GM21515 (cell line): ENCODE measurements at regions not wholly inside any gene's neighbourhood (a gene's known extent, or its start where the extent isn't known, plus 50 kb on each side); places are given as distances from the start of the nearest gene placed in this dataset.

Experiments used
- ATAC-seq: cut with Tn5 transposase; IDR thresholded peaks from one replicate; pipeline ENCODE4 v1.9.1; 2021; ENCODE audit not compliant: unreplicated experiment

GRCh38 chr12:115407723-115408122 lies 723.7 kb upstream of the TBX3 start:
- no peak for ATAC-seq

GRCh38 chr12:115407036-115407435 lies 723.1 kb upstream of the TBX3 start:
- ATAC-seq: no peak

- ATAC-seq: no peak
Measured at GRCh38 chr12:115405471-115405860, 721.5 kb upstream of the TBX3 start.

- no peak for ATAC-seq
Measured at GRCh38 chr12:115404761-115405470, 720.9 kb upstream of the TBX3 start.

GRCh38 chr12:115403689-115404088 lies 719.7 kb upstream of the TBX3 start:
- no peak for ATAC-seq

- no peak for ATAC-seq
Measured at GRCh38 chr12:115403253-115403652, 719.3 kb upstream of the TBX3 start.

- no peak for ATAC-seq
Measured at GRCh38 chr12:115402443-115403180, 718.6 kb upstream of the TBX3 start.

GRCh38 chr12:115401761-115402160 lies 717.8 kb upstream of the TBX3 start:
- ATAC-seq: no peak

- ATAC-seq: no peak
Measured at GRCh38 chr12:115400011-115400410, 716.0 kb upstream of the TBX3 start.

GRCh38 chr12:115398311-115398781 lies 714.4 kb upstream of the TBX3 start:
- ATAC-seq: no peak

GRCh38 chr12:115396567-115396966 lies 712.6 kb upstream of the TBX3 start:
- ATAC-seq: no peak

- ATAC-seq: no peak
Measured at GRCh38 chr12:115394496-115395220, 710.7 kb upstream of the TBX3 start.

GRCh38 chr12:115388139-115388538 lies 704.2 kb upstream of the TBX3 start:
- no peak for ATAC-seq

- no peak for ATAC-seq
Measured at GRCh38 chr12:115387467-115387901, 703.5 kb upstream of the TBX3 start.

GRCh38 chr12:115386946-115387345 lies 703.0 kb upstream of the TBX3 start:
- ATAC-seq: no peak

- no peak for ATAC-seq
Measured at GRCh38 chr12:115385141-115385540, 701.2 kb upstream of the TBX3 start.

GRCh38 chr12:115384391-115384790 lies 700.4 kb upstream of the TBX3 start:
- no peak for ATAC-seq

- ATAC-seq: no peak
Measured at GRCh38 chr12:115383668-115384067, 699.7 kb upstream of the TBX3 start.

GRCh38 chr12:115382681-115383080 lies 698.7 kb upstream of the TBX3 start:
- no peak for ATAC-seq

GRCh38 chr12:115380546-115381120 lies 696.7 kb upstream of the TBX3 start:
- ATAC-seq: no peak

GRCh38 chr12:115378291-115378690 lies 694.3 kb upstream of the TBX3 start:
- ATAC-seq: no peak
